HCT116 (cell line): ENCODE measurements at regions not wholly inside any gene's neighbourhood (a gene's known extent, or its start where the extent isn't known, plus 50 kb on each side); places are given as distances from the start of the nearest gene placed in this dataset.

Experiments
- ATAC-seq: fragments of 200-7000 bp; cut with Tn5 transposase; 2 replicates; pipeline ENCODE4 v1.9.1; 2020; ENCODE audit warnings: mild to moderate bottlenecking, moderate library complexity
- BruUV-seq: library from RNA; stranded (reverse); fragments of 400-500 nt; replicated peaks from 2 replicates; lab custom pipeline; 2021; lab: Mats Ljungman, UMichigan
- CTCF ChIA-PET: fragments of 300-600 bp; sonication (Branson Sonifier 250); formaldehyde crosslinking; loops from one replicate; lab custom pipeline; 2021; ENCODE audit warnings: antibody characterized with exemption; lab: Charles Lee
- POLR2A ChIA-PET: fragments of 300-600, 350-600 bp; sonication (Branson Sonifier 250); formaldehyde crosslinking; loops from one replicate; lab custom pipeline; 2021; ENCODE audit warnings: antibody characterized with exemption; lab: Charles Lee
- RAD21 ChIA-PET, 2 experiments: fragments of 300-600 bp; sonication (Branson Sonifier 250); formaldehyde crosslinking; loops; one replicate each; lab custom pipeline; 2023; ENCODE audit warnings: low total read pairs in 2 of 2; ENCODE audit not compliant: uncharacterized antibody in 2 of 2, unreplicated experiment in 2 of 2, low non-redundant PET in 1 of 2; lab: Charles Lee
- DNase-seq: peaks from one replicate; pipeline ENCODE4 v3.0.0-alpha.2; 2010; ENCODE audit warnings: low read depth, low spot score
- H2AFZ ChIP-seq: fragments of 200-600 bp; shearing (Covaris generic), sonication (generic); 2 replicates; pipeline ENCODE4 v1.6.1; 2017; ENCODE audit warnings: low read depth, mixed run types, mixed read lengths, antibody characterized with exemption, low read length; ENCODE audit not compliant: poor library complexity, severe bottlenecking
- H3K27ac ChIP-seq: 2 replicates; pipeline ENCODE4 v1.5.1; 2012; ENCODE audit warnings: low read depth, low read length
- H3K27me3 ChIP-seq: fragments of 200-600 bp; sonication (generic); 2 replicates; pipeline ENCODE4 v1.6.1; 2016; ENCODE audit warnings: mixed run types, low read length, mixed read lengths; ENCODE audit not compliant: insufficient read depth
- H3K36me3 ChIP-seq, 2 experiments: fragments of 200-500 bp in 1 of 2; fragments of 200-600 bp in 1 of 2; sonication (Bioruptor generic) in 1 of 2; sonication (generic) in 1 of 2; 2 replicates each; pipeline versions ENCODE4 v1.5.1 to v1.6.1; 2014 to 2016; ENCODE audit warnings: low read length in 2 of 2, inconsistent platforms in 1 of 2, mixed read lengths in 1 of 2, mixed run types in 1 of 2; ENCODE audit not compliant: insufficient read depth in 2 of 2, control insufficient read depth in 1 of 2
- H3K4me1 ChIP-seq, 2 experiments: fragments of 200-600 bp in 1 of 2; sonication (generic) in 1 of 2; 2 replicates each; pipeline versions ENCODE4 v1.5.1 to v1.6.1; 2012 to 2017; ENCODE audit warnings: low read length in 2 of 2, inconsistent platforms in 1 of 2, mild to moderate bottlenecking in 1 of 2, mixed read lengths in 1 of 2, mixed run types in 1 of 2, moderate library complexity in 1 of 2; ENCODE audit not compliant: insufficient read depth in 2 of 2, control insufficient read depth in 1 of 2
- H3K4me2 ChIP-seq: fragments of 200-600 bp; sonication (generic); 2 replicates; pipeline ENCODE4 v1.6.1; 2017; ENCODE audit warnings: mixed run types, low read length, mixed read lengths
- H3K4me3 ChIP-seq, 2 experiments: fragments of 200-600 bp in 1 of 2; sonication (generic) in 1 of 2; replicated peaks in 1 of 2; 2 replicates each; pipeline ENCODE4 v1.5.1; 2011 to 2016; ENCODE audit warnings: low read length in 2 of 2, control low read depth in 1 of 2, low read depth in 1 of 2, mild to moderate bottlenecking in 1 of 2, mixed read lengths in 1 of 2, mixed run types in 1 of 2
- H3K79me2 ChIP-seq: fragments of 200-600 bp; sonication (generic); 2 replicates; pipeline ENCODE4 v1.6.1; 2017; ENCODE audit warnings: mild to moderate bottlenecking, mixed run types, low read length, moderate library complexity, mixed read lengths; ENCODE audit not compliant: insufficient read depth
- H3K9ac ChIP-seq: fragments of 200-600 bp; sonication (generic); 2 replicates; pipeline ENCODE4 v1.6.1; 2016; ENCODE audit warnings: low read length, mixed read lengths
- H3K9me2 ChIP-seq: fragments of 200-600 bp; sonication (generic), shearing (Covaris generic); 2 replicates; pipeline ENCODE4 v1.6.1; 2017; ENCODE audit warnings: mixed run types, mild to moderate bottlenecking, moderate library complexity; ENCODE audit not compliant: insufficient read depth
- H3K9me3 ChIP-seq, 2 experiments: fragments of 200-500 bp in 1 of 2; fragments of 200-600 bp in 1 of 2; sonication (Bioruptor generic) in 1 of 2; sonication (generic) in 1 of 2; 2 replicates each; pipeline ENCODE4 v1.6.1; 2014 to 2017; ENCODE audit warnings: low read length in 2 of 2, mixed read lengths in 2 of 2, inconsistent platforms in 1 of 2, low read depth in 1 of 2, mild to moderate bottlenecking in 1 of 2, mixed run types in 1 of 2, moderate library complexity in 1 of 2; ENCODE audit not compliant: control insufficient read depth in 1 of 2, insufficient read depth in 1 of 2
- H4K20me1 ChIP-seq: fragments of 200-600 bp; sonication (generic), shearing (Covaris generic); 2 replicates; pipeline ENCODE4 v1.6.1; 2017; ENCODE audit warnings: mixed run types, mild to moderate bottlenecking, moderate library complexity; ENCODE audit not compliant: insufficient read depth
- CBX3 ChIP-seq: IDR thresholded peaks from 2 replicates; pipeline ENCODE4 v1.6.1; 2012; ENCODE audit warnings: low read depth
- ELF1 ChIP-seq: IDR thresholded peaks from 2 replicates; pipeline ENCODE4 v1.6.1; 2012; ENCODE audit warnings: low read depth, borderline replicate concordance
- FOSL1 ChIP-seq: IDR thresholded peaks from 2 replicates; pipeline ENCODE4 v1.6.1; 2012; ENCODE audit warnings: low read depth
- POLR2AphosphoS5 ChIP-seq: IDR thresholded peaks from 2 replicates; pipeline ENCODE4 v1.6.1; 2011; ENCODE audit warnings: mild to moderate bottlenecking, low read depth, low read length, moderate library complexity
- SRF ChIP-seq: IDR thresholded peaks from 2 replicates; pipeline ENCODE4 v1.6.1; 2012; ENCODE audit warnings: low read depth
- ZNF274 ChIP-seq: fragments of 200-500 bp; sonication (Bioruptor generic); IDR thresholded peaks from 2 replicates; pipeline ENCODE4 v1.6.1; 2014; ENCODE audit warnings: mild to moderate bottlenecking, low read depth, low read length, inconsistent platforms
- intact Hi-C: fragments of 100-400 bp; cut with micrococcal nuclease; formaldehyde crosslinking; loops from 2 replicates; pipeline ENCODE4 v1.10.0; 2022
- TF ChIP-seq, protein P1 (sequence below): IDR thresholded peaks from 2 replicates; pipeline ENCODE4 v1.6.1; 2012
- TF ChIP-seq, protein P2 (sequence below): IDR thresholded peaks from 2 replicates; pipeline ENCODE4 v1.6.1; 2011; ENCODE audit warnings: mild to moderate bottlenecking, low read length, moderate library complexity; ENCODE audit not compliant: insufficient replicate concordance; ENCODE audit errors: extremely low read depth

DNA sequence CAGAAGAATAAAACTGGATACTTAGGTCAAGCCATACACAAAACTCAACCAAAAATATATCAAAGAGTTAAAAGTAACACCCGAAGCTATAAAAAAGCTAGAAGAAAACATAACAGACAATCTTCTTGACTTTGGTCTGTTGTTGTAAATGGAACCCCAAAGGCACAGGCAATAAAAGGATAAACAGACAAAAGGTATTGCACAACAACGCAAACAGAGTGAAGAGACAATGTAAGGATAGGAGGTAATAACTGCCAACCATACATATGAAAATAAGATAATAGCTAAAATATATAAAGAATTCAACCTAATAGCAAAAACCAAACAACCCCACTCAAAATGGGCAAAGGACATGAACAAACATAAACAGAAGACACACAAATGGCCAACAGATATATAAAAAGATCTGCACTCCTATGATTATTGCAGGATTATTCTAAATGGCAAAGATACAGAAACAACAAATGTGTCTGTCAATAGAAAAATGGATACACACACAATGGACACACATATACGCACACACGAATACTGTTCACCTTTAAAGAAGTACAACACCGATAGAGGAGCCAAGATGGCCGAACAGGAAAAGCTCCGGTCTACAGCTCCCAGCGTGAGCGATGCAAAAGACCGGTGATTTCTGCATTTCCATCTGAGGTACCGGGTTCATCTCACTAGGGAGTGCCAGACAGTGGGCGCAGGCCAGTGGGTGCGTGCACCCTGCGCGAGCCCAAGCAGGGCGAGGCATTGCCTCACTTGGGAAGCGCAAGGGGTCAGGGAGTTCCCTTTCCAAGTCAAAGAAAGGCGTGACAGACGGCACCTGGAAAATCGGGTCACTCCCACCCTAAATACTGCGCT lies 1137.1 kb downstream of the FSCB start:
- Histone ChIP-seq H3K27ac (no peak overlapping the region), H3K9me3 (no peaks in the 10 kb centered on the region), H3K27me3 (no peaks in the 10 kb centered on the region), H3K9ac (no peak overlapping the region), H4K20me1 (no peaks in the 10 kb centered on the region; the same call in 1 of the 2 replicates), H3K4me3 (no peak overlapping the region), H3K4me1 (no peaks in the 10 kb centered on the region), H3K4me2 (no peak overlapping the region), H2AFZ (no peak overlapping the region), H3K9me2 (no peaks in the 10 kb centered on the region; the same call in 1 of the 2 replicates), H3K36me3 (no peaks in the 10 kb centered on the region), H3K79me2 (no peaks in the 10 kb centered on the region)
- RAD21 ChIA-PET = no interaction called here
- no peak for TF ChIP-seq SRF
- TF ChIP-seq, protein P1, sequence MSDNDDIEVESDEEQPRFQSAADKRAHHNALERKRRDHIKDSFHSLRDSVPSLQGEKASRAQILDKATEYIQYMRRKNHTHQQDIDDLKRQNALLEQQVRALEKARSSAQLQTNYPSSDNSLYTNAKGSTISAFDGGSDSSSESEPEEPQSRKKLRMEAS = no peak
- no peak for TF ChIP-seq FOSL1
- TF ChIP-seq ZNF274 = no peak
- no peak for TF ChIP-seq ELF1
- intact Hi-C loops = no loop called here
- POLR2A ChIA-PET = no interaction called here
- no TSS peak for BruUV-seq
- ATAC-seq = no peak
- CTCF ChIA-PET = no interaction called here
- DNase-seq = no peak

DNA sequence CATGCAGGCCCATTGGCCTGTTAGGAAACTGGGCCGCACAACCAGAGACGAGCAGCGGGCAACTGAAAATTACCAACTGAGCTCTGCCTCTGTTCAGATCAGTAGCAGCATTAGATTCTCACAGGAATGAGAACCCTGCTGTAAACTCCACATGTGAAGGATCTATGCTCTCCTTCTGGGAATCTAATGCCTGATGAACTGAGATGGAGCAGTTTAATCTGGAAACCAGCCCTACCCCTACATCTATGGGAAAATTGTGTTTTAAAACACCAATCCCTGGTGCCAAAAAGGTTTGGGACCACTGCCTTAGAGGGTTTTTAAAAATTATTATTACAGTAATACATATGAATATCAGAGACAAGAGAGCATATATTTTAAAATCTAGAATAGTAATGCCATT lies 1144.5 kb downstream of the FSCB start:
- Histone ChIP-seq H3K4me3 (no peak overlapping the region), H3K4me2 (no peak overlapping the region), H4K20me1 (no peaks in the 10 kb centered on the region; the same call in 1 of the 2 replicates)
- no peak for DNase-seq
- POLR2A ChIA-PET = no interaction called here
- TF ChIP-seq, protein P2, sequence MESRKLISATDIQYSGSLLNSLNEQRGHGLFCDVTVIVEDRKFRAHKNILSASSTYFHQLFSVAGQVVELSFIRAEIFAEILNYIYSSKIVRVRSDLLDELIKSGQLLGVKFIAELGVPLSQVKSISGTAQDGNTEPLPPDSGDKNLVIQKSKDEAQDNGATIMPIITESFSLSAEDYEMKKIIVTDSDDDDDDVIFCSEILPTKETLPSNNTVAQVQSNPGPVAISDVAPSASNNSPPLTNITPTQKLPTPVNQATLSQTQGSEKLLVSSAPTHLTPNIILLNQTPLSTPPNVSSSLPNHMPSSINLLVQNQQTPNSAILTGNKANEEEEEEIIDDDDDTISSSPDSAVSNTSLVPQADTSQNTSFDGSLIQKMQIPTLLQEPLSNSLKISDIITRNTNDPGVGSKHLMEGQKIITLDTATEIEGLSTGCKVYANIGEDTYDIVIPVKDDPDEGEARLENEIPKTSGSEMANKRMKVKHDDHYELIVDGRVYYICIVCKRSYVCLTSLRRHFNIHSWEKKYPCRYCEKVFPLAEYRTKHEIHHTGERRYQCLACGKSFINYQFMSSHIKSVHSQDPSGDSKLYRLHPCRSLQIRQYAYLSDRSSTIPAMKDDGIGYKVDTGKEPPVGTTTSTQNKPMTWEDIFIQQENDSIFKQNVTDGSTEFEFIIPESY = no peak
- TF ChIP-seq POLR2AphosphoS5 = no peak
- no peak for TF ChIP-seq CBX3
- TF ChIP-seq, protein P1 = no peak
- TF ChIP-seq, all 23 proteins: peak for 0
- ATAC-seq = no peak
- H3K79me2 ChIP-seq = no peaks in the 10 kb centered on the region
- H3K27ac ChIP-seq = no peak overlapping the region
- ChIA-PET RAD21 (no interaction called here), CTCF (no interaction called here)
- H3K9me2 ChIP-seq = no peaks in the 10 kb centered on the region; the same call in 1 of the 2 replicates
- BruUV-seq = no TSS peak
- intact Hi-C loops = no loop called here
- no peaks in the 10 kb centered on the region for H3K36me3 ChIP-seq
- H3K4me1 ChIP-seq = no peaks in the 10 kb centered on the region
- no peak overlapping the region for H3K9ac ChIP-seq
- no peak overlapping the region for H2AFZ ChIP-seq
- H3K27me3 ChIP-seq = no peaks in the 10 kb centered on the region
- no peaks in the 10 kb centered on the region for H3K9me3 ChIP-seq
